Activated T-helper 1 cell treated with anti-CD3 and anti-CD28 coated beads, Interleukin-12 subunit alpha, Interleukin-12 subunit beta, Interleukin-2, Interleukin-4 antibody, amounts not matched to agents 30 ng/mL and 10 ng/mL and 1 ng/mL, durations not matched to agents 14 hours and 24 hours and 36 hours (primary cell): ENCODE measurements at regions not wholly inside any gene's neighbourhood (a gene's known extent, or its start where the extent isn't known, plus 50 kb on each side); places are given as distances from the start of the nearest gene placed in this dataset.
"Not testable (repeated sequence)": the region's sequence is repeated elsewhere in the genome, so short reads cannot be mapped to it uniquely, and the experiment has no call there.

ENCODE experiments used
- DNase-seq: peaks from one replicate; pipeline ENCODE4 v3.0.0; 2021; ENCODE audit warnings: low spot score
- H3K27ac Mint-ChIP-seq: one replicate; pipeline ENCODE4 v1.8.0; 2021; ENCODE audit warnings: mild to moderate bottlenecking, mixed read lengths
- H3K27me3 Mint-ChIP-seq: one replicate; pipeline ENCODE4 v1.8.0; 2022; ENCODE audit warnings: mild to moderate bottlenecking, moderate library complexity, mixed read lengths; ENCODE audit not compliant: insufficient read depth
- H3K36me3 Mint-ChIP-seq: one replicate; pipeline ENCODE4 v1.8.0; 2021; ENCODE audit warnings: low read depth, mixed read lengths
- H3K4me1 Mint-ChIP-seq: one replicate; pipeline ENCODE4 v1.8.0; 2021; ENCODE audit warnings: low read depth, mixed read lengths
- H3K4me3 Mint-ChIP-seq: one replicate; pipeline ENCODE4 v1.8.0; 2021; ENCODE audit warnings: mild to moderate bottlenecking, moderate library complexity, mixed read lengths
- H3K9me3 Mint-ChIP-seq: one replicate; pipeline ENCODE4 v1.8.0; 2021; ENCODE audit warnings: mixed read lengths
- intact Hi-C: fragments of 100-400 bp; cut with micrococcal nuclease; formaldehyde crosslinking; loops from one replicate; pipeline ENCODE4 v1.15.1; 2024

GRCh38 chr10:120161111-120161510 is 268.6 kb downstream of the SEC23IP start:
- H3K27me3 Mint-ChIP-seq, result peaks cover 6% of the 10 kb centered on the region
- H3K27ac Mint-ChIP-seq, result no peak overlapping the region
- H3K9me3 Mint-ChIP-seq, result no peaks in the 10 kb centered on the region
- H3K4me3 Mint-ChIP-seq, result no peak overlapping the region
- no peak for DNase-seq
- intact Hi-C loops, result no loop called here
- no peaks in the 10 kb centered on the region for H3K36me3 Mint-ChIP-seq
- no peaks in the 10 kb centered on the region for H3K4me1 Mint-ChIP-seq

DNA sequence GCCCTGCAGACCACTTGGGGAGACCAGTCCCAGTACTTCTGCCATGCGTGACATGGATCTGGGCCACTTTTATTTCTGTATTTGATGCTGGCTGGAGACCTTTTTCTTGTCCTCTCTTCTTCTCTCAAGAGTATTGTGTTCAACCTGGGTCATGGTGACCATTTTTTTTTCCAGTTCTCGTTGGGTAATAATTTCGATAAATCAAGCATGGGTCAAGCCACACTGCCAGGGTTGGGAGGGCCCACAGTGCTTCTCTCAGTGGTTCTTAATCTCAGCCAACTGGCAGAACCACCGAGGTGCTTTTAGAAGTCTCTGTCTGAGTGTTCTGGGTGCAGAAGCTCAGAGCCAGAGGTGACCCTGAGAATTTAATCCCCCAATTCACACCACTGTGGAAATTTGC is 269.9 kb downstream of the SEC23IP start:
- H3K4me1 Mint-ChIP-seq, result no peaks in the 10 kb centered on the region
- peaks cover 6% of the 10 kb centered on the region for H3K27me3 Mint-ChIP-seq
- H3K4me3 Mint-ChIP-seq, result no peak overlapping the region
- no peak for DNase-seq
- no peaks in the 10 kb centered on the region for H3K9me3 Mint-ChIP-seq
- no peaks in the 10 kb centered on the region for H3K36me3 Mint-ChIP-seq
- intact Hi-C loops, result no loop called here
- no peak overlapping the region for H3K27ac Mint-ChIP-seq

DNA sequence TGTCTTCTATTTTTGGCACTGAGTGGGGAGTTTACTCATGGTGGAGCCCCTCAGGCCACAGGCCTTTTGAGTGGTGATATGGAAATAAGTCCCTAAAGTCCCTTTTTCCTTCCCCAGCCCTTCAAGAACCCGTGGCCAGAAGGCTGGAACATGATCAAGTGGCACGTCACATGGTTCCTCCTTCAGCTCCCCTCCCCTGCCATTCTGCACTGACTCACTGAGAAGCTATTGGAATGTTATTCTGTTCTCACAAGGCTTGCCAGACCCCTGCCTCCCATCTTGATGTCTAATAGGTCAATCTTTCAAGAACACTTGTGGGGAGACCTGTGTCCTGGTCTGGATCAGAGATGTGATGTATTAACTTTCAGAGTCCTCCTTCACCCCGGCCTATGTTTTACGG is 279.8 kb downstream of the SEC23IP start:
- intact Hi-C loops, result no loop called here
- H3K4me1 Mint-ChIP-seq, result no peaks in the 10 kb centered on the region
- no peaks in the 10 kb centered on the region for H3K27me3 Mint-ChIP-seq
- no peaks in the 10 kb centered on the region for H3K9me3 Mint-ChIP-seq
- H3K4me3 Mint-ChIP-seq, result no peak overlapping the region
- DNase-seq, result no peak
- no peaks in the 10 kb centered on the region for H3K36me3 Mint-ChIP-seq
- H3K27ac Mint-ChIP-seq, result no peak overlapping the region

DNA sequence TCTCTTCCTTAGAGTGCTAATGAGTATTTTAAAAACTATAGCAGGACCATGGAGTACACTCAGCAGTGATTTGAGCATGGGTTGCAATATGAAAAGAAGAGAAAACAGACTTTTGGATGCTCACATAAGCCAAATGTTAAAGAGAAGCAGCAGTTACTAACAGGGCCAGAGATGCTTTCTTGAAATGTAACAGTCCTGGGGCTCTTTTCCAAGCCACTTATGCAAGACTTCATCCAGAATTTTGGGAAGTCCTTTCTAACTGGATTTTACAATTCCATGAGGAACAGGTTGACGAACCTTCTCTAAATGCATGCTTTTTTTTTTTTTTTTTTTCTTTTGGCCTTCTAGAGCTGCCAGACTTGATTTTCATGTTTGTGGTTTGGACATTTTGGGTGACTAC is 282.0 kb downstream of the SEC23IP start:
- Mint-ChIP-seq H3K36me3 (no peaks in the 10 kb centered on the region), H3K27ac (no peak overlapping the region), H3K9me3 (no peaks in the 10 kb centered on the region), H3K27me3 (no peaks in the 10 kb centered on the region), H3K4me3 (no peak overlapping the region), H3K4me1 (no peaks in the 10 kb centered on the region)
- intact Hi-C loops, result no loop called here
- DNase-seq, result no peak

GRCh38 chr10:120177330-120177729 is 279.7 kb upstream of the PLPP4 start:
- Mint-ChIP-seq H3K27me3 (no peaks in the 10 kb centered on the region), H3K27ac (no peak overlapping the region), H3K9me3 (no peaks in the 10 kb centered on the region), H3K4me3 (no peak overlapping the region), H3K4me1 (no peaks in the 10 kb centered on the region), H3K36me3 (no peaks in the 10 kb centered on the region)
- no peak for DNase-seq
- intact Hi-C loops, result no loop called here

GRCh38 chr10:120180160-120180559 is 276.9 kb upstream of the PLPP4 start:
- H3K4me1 Mint-ChIP-seq, result no peaks in the 10 kb centered on the region
- no peak overlapping the region for H3K27ac Mint-ChIP-seq
- H3K27me3 Mint-ChIP-seq, result no peaks in the 10 kb centered on the region
- intact Hi-C loops, result no loop called here
- no peak overlapping the region for H3K4me3 Mint-ChIP-seq
- H3K9me3 Mint-ChIP-seq, result no peaks in the 10 kb centered on the region
- DNase-seq, result no peak
- H3K36me3 Mint-ChIP-seq, result no peaks in the 10 kb centered on the region

GRCh38 chr10:120181154-120181553 is 275.9 kb upstream of the PLPP4 start:
- Mint-ChIP-seq H3K36me3 (no peaks in the 10 kb centered on the region), H3K27me3 (no peaks in the 10 kb centered on the region), H3K4me3 (no peak overlapping the region), H3K4me1 (no peaks in the 10 kb centered on the region), H3K27ac (no peak overlapping the region), H3K9me3 (no peaks in the 10 kb centered on the region)
- intact Hi-C loops, result no loop called here
- no peak for DNase-seq

GRCh38 chr10:120182431-120182830 is 274.6 kb upstream of the PLPP4 start:
- no peak overlapping the region for H3K27ac Mint-ChIP-seq
- H3K9me3 Mint-ChIP-seq, result no peaks in the 10 kb centered on the region
- no peak overlapping the region for H3K4me3 Mint-ChIP-seq
- intact Hi-C loops, result no loop called here
- DNase-seq, result no peak
- H3K27me3 Mint-ChIP-seq, result no peaks in the 10 kb centered on the region
- H3K36me3 Mint-ChIP-seq, result no peaks in the 10 kb centered on the region
- H3K4me1 Mint-ChIP-seq, result no peaks in the 10 kb centered on the region

- DNase-seq, result no peak
- H3K36me3 Mint-ChIP-seq, result no peaks in the 10 kb centered on the region
- intact Hi-C loops, result no loop called here
- H3K9me3 Mint-ChIP-seq, result no peaks in the 10 kb centered on the region
- no peak overlapping the region for H3K27ac Mint-ChIP-seq
- H3K27me3 Mint-ChIP-seq, result no peaks in the 10 kb centered on the region
- H3K4me3 Mint-ChIP-seq, result no peak overlapping the region
- no peaks in the 10 kb centered on the region for H3K4me1 Mint-ChIP-seq
Measured at GRCh38 chr10:120183546-120183945, 273.5 kb upstream of the PLPP4 start.

DNA sequence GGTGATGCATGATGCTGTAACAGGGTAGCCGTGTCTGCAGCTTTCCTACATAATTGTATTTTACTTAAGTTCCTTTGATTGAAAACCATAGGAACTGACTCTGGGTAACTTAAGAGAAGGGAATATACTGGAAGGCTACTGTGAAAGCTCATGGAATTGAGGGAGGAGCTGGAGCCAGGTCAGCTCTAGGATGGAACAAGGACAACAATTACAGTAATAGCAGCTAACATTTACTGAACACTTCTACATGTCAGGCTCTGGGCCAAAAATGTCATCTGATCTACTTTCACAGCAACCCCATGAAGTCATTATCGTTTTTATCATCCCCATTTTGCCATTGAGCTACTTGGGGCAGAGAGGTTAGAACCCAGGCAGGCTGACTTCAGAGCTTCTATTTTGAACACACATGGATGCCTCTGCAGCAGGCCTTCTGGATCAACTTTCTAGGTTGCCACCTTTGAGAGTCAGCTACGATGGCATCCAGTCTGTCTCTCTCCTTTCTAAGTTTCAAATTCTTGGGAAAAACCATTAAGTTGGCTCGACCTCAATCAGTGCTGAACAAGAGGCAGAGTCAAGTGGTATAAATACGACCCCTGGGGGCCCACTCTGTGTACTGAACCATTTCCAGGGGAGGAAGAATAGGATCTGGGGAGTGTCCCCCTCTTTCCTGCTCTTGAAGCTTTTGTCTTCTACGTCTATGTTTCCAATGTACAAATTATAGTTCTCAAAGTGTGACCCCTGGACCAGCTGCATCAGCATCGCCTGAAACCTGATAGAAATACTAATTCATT is 272.3 kb upstream of the PLPP4 start:
- H3K36me3 Mint-ChIP-seq, result no peaks in the 10 kb centered on the region
- no peaks in the 10 kb centered on the region for H3K9me3 Mint-ChIP-seq
- intact Hi-C loops, result no loop called here
- no peak for DNase-seq
- H3K4me3 Mint-ChIP-seq, result no peak overlapping the region
- H3K4me1 Mint-ChIP-seq, result no peaks in the 10 kb centered on the region
- H3K27me3 Mint-ChIP-seq, result no peaks in the 10 kb centered on the region
- H3K27ac Mint-ChIP-seq, result no peak overlapping the region

DNA sequence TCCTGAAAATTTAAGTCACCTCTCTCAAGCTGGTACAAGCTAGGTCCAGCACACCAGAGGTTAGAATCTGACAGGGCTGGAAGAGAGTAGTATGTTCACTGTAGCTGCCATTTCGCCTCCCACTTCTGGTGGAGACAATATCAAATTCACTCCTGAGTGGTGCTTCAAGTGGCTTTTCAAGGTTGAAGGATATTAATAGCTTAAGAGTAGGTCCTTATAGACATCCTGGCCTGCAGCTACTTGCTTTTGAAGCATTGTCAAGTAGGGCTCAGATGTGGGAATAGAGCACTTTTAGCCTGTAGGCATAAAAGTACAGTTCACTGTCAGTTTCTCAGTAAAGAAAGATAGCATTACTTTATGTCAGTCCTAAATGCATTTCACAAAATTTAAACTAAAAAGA is 270.5 kb upstream of the PLPP4 start:
- Mint-ChIP-seq H3K27ac (no peak overlapping the region), H3K36me3 (no peaks in the 10 kb centered on the region), H3K4me3 (no peak overlapping the region), H3K4me1 (no peaks in the 10 kb centered on the region), H3K9me3 (no peaks in the 10 kb centered on the region), H3K27me3 (no peaks in the 10 kb centered on the region)
- intact Hi-C loops, result no loop called here
- no peak for DNase-seq

DNA sequence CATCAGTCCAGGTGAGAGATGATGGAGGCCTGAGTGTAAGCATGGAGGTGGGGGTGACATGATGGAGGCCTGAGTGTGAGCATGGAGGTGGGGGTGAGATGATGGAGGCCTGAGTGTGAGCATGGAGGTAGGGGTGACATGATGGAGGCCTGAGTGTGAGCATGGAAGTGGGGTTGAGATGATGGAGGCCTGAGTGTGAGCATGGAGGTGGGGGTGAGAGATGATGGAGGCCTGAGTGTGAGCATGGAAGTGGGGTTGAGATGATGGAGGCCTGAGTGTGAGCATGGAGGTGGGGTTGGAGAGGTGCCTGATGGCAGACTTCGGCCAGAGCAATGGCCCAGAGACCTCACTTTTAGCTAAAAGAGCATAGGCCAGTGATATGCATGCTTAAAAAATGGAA is 269.9 kb upstream of the PLPP4 start:
- intact Hi-C loops, result not testable (repeated sequence)

DNA sequence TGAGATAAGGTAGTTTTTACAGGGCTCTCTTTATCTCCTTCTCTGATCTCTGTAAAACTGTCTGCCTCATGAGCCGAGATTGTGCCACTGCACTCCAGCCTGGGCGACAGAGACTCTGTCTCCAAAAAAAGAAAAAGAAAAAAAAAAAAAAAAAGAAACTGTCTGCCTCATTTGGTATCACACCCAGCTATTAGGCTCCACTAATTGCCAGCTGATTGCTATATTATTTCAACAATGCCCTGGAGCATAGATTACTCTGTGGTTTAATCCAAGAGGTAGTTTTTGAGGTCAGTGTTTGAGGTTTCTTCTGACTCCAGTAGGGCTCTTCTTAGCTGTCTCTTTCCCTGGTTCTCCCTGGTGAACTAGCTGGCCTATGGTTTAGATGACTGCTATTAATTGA is 268.1 kb upstream of the PLPP4 start:
- no peak for DNase-seq
- Mint-ChIP-seq H3K4me1 (no peaks in the 10 kb centered on the region), H3K27ac (no peak overlapping the region), H3K9me3 (no peaks in the 10 kb centered on the region), H3K27me3 (no peaks in the 10 kb centered on the region), H3K4me3 (no peak overlapping the region), H3K36me3 (no peaks in the 10 kb centered on the region)
- intact Hi-C loops, result no loop called here

More for the DNA sequence above, 269.9 kb upstream of the PLPP4 start:
- DNase-seq, H3K27ac Mint-ChIP-seq, H3K4me1 Mint-ChIP-seq, H3K4me3 Mint-ChIP-seq, H3K9me3 Mint-ChIP-seq, H3K27me3 Mint-ChIP-seq, H3K36me3 Mint-ChIP-seq: not testable (repeated sequence)
